Epithelial cell of esophagus (primary cell): ENCODE measurements at regions not wholly inside any gene's neighbourhood (a gene's known extent, or its start where the extent isn't known, plus 50 kb on each side); places are given as distances from the start of the nearest gene placed in this dataset.
"Not testable (repeated sequence)": the region's sequence is repeated elsewhere in the genome, so short reads cannot be mapped to it uniquely, and the experiment has no call there.

Experiments used
- DNase-seq: peaks from one replicate; pipeline ENCODE4 v3.0.0; 2010; ENCODE audit warnings: low read depth
- H3K4me3 ChIP-seq: 2 replicates; pipeline ENCODE4 v1.5.1; 2011; ENCODE audit warnings: mild to moderate bottlenecking, low read length, control low read depth
- CTCF ChIP-seq: IDR thresholded peaks from 2 replicates; pipeline ENCODE4 v1.5.1; 2011; ENCODE audit warnings: low read depth, mild to moderate bottlenecking, low read length, control low read depth, inconsistent platforms; ENCODE audit not compliant: insufficient read depth; ENCODE audit errors: missing control alignments

DNA sequence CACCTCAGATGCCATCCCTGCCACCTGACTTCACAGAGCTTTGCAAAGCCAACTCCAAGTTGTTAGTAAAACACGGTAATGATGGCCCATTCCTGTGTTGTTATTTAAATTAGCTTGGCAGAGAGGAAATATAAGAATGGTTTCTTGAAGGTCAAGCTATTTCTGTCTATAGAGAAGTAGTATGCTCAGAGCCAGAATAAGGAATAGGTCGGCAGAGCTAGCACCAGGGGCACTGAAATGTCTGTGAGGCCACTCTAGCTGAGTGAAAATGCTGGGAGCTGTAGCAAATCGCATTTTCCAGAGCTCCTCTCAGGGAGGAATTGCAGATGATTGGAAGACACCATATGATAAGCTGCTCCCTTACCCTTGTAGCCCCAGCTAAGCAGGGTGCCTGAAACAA lies 615.4 kb upstream of the NR3C2 start:
- TF ChIP-seq CTCF = no peak
- H3K4me3 ChIP-seq = no peak overlapping the region
- DNase-seq = no peak

GRCh38 chr4:149056615-149057014 lies 614.4 kb upstream of the NR3C2 start:
- TF ChIP-seq CTCF = no peak
- DNase-seq = peak; percentile 76
- no peak overlapping the region for H3K4me3 ChIP-seq

- TF ChIP-seq CTCF = no peak
- no peak for DNase-seq
- H3K4me3 ChIP-seq = no peak overlapping the region
These were observed 613.4 kb upstream of the NR3C2 start for GRCh38 chr4:149055624-149056023.

DNA sequence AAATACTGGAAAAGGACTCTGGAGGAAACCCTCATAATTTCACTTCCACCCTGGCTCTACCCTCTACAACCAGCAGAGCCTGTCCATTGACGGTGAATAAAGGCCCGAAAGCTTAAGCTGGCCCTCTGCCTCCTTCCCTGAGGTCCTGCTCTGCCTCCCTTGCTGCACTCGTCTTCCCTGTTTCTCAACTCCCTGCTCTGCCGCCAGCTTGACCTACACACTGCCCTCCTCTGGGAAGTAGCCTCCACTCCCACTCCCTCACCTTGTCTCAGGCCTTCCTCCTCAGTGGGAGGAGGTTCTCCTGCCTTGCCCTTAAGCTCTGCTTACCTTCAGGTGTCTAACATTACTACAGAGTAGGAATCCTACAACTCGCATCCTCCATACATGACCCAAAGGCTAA lies 608.6 kb upstream of the NR3C2 start:
- no peak for DNase-seq
- no peak overlapping the region for H3K4me3 ChIP-seq
- no peak for TF ChIP-seq CTCF

GRCh38 chr4:149048451-149049143 lies 606.4 kb upstream of the NR3C2 start:
- no peak for DNase-seq
- H3K4me3 ChIP-seq = no peak overlapping the region
- no peak for TF ChIP-seq CTCF

- no peak for DNase-seq
- TF ChIP-seq CTCF = no peak
- no peak overlapping the region for H3K4me3 ChIP-seq
These were observed 605.2 kb upstream of the NR3C2 start for GRCh38 chr4:149047368-149047767.

DNA sequence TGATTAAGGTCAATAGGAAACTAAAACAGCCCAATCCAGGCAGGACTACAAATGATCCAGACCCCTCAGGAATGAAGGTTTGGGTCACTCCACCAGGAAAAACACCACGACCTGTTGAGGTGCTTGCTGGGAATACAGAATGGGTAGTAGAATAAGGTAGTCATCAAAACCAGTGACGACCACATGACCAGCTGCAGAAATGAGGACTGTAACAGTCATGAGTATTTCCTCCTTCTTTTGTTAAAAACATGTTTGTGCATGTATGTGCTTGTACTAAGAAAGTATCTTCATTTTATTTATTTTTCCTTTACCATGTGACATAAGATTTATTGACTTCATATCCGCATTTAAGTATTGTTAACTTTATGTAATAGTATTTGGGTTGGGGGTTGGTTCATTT lies 603.5 kb upstream of the NR3C2 start:
- H3K4me3 ChIP-seq = no peak overlapping the region
- peak; percentile 63 for DNase-seq
- TF ChIP-seq CTCF = no peak

DNA sequence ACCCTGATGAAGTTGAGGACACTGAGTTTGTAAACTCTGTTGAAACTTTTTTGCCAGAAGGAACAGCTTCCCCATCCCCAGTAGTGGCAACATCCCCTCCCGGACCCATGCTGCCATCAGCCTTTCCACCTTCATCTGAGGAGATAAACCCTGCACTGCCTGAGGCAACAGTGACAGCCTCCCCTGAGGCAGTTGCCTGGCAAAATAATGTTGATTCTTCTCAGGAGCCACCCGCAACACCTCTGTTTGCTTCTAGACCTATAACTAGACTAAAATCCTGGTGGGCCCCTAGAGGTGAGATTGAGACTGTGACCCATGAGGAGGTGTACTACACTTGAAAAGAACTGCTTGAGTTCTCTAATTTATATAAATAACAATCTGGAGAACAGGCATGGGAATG lies 597.6 kb upstream of the NR3C2 start:
- not testable (repeated sequence) for H3K4me3 ChIP-seq, DNase-seq
